ENCODE measurements at regions not wholly inside any gene's neighbourhood (a gene's known extent, or its start where the extent isn't known, plus 50 kb on each side); places are given as distances from the start of the nearest gene placed in this dataset.

DNA sequence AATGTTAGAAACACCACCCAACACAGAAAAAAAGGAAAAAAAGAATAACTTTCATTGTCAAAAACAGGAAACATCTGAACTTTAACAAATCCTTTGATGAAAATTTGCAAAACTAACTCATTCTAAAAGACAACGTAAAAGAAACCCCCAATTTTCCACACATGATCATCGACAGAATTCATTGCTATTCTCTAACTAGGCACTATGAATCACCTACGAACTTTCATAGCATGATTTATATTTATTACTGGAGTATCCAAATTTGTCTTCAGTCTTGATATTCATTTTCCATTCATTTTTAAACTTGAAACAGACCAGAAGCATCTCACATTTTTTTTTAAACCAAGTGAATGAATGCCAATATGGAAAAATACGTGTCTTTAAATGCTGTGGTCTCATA lies 514.6 kb downstream of the TLE4 start:
- DNase-seq: no peak

DNA sequence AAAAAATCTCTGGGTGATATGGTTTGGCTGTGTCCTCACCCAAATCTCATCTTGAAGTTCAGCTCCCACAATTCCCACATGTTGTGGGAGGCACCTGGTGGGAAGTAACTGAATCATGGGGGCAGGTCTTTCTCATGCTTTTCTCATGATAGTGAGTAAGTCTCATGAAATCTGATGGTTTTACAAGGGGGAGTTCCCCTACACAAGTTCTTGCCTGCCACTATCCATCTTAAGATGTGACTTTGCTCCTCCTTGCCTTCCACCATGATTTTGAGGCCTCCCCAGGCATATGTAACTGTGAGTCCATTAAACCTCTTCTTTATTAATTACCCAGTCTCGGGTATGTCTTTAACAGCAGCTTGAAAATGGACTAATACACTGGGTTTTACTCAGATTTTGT lies 513.9 kb downstream of the TLE4 start:
- DNase-seq: no peak

GRCh38 chr9:80082213-80082612 lies 510.4 kb downstream of the TLE4 start:
- no peak for DNase-seq

DNA sequence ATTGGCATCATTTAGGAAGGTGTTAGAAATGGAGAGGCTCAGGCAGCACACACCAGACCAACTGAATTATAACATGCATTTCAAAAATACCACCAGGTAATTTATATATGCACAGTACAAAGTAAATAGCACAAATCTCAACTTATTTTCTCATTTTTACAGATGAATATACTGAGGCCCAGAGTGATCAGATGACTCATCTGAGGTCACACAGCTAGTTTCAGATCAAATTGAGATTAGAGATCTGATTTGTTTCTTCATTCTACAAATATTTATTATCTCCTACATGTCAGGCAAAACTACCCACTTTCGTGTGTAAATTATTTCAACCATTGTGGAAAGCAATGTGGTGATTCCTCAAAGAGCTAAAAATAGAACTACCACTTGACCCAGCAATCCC lies 507.1 kb downstream of the TLE4 start:
- DNase-seq: no peak

DNA sequence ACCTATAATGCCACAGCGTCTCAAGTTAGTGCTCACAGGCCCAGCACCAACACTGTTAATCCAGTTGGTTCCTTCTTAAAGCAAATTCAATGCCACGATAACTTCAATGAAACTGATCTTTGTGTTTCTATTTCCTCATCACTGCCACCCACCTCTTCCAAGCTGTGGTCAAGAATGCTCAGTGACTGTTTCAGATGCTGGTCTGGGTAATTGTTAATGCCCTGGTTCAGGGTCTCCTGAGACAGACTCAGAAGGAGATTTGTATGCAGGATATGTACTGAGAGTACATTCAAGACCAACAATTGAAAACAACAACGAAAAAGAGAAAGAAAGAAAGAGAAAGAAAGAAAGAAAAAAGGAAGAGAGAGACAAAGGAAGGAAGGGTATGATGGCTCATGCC lies 505.3 kb downstream of the TLE4 start:
- DNase-seq: no peak

DNA sequence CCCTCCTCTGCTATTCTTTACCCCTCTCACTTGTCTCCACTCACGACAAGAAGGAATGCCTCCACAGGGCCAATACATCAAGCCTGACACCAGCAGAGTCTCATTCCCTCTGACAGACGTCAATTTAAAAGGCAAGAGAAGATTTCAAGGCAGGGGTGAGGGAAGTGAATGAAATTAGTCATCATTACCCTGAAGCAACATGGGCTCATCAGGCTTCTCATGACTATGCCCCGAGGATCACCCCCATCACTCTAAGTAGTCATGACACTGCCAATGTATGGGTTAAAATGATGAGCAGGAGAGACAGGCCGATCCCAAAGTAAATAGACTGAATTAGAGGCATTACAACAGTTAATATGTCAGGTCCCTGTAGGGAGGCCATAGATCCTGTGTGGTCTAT lies 504.4 kb downstream of the TLE4 start:
- no peak for DNase-seq

DNA sequence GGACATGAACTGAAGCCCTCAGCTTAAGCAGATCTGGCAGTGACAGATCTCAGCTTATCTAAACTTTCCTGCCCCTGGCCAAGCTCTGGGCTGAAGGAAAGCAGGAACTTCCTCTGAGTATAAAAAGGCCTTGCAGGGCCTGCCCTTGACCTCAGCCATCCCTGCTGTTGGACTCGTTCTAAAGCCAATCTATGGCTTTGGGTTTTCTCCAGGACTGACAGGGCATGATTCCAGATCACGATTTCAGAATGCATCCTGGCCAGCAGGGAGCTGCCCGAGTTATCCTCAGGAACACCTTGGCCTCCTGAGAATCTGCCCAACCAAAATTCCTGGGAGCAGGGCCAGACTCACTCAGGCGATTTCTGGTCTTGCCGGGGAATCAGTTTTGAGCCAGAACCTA lies 502.7 kb downstream of the TLE4 start:
- DNase-seq: no peak

DNA sequence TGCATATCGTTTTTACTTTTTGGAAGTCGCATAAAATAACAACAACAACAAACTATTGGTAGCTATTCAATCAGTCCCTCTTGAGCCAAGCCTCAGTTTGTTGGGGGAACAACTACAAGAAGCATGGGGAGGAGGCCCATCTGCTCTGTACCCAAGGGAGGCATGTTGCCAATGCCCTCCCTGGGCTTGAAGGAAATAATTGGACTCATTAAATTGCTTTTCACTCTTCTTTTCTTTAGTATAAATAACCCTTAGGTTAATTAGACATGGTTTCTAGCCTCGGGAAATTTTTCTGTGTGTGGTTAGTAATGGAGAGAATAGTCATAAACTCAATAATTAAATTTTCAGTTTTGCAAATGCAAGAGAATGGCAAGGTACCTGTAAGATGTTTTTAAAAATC lies 500.7 kb downstream of the TLE4 start:
- no peak for DNase-seq

- DNase-seq: no peak
Measured at GRCh38 chr9:80070071-80070742, 498.4 kb downstream of the TLE4 start.

- DNase-seq: no peak
Measured at GRCh38 chr9:80066931-80067330, 495.2 kb downstream of the TLE4 start.

DNA sequence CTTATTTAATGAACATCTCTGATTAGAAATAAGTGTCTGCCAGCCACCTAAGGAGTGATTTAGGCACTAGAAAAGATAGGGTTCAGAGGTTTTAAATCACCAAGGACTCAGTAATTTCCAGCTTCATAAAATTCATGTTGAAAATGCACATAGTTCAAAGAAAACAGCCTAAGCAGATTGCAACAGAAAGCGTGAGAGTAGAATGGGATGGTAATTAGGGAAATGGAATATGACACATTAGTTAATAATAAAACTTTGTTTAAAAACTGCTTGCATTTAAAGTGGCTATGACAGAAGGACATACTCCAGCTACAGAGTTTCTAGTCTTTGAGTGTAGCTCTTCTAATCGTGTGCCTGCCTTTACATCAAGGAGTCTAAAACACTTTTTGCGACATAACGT lies 490.8 kb downstream of the TLE4 start:
- no peak for DNase-seq

DNA sequence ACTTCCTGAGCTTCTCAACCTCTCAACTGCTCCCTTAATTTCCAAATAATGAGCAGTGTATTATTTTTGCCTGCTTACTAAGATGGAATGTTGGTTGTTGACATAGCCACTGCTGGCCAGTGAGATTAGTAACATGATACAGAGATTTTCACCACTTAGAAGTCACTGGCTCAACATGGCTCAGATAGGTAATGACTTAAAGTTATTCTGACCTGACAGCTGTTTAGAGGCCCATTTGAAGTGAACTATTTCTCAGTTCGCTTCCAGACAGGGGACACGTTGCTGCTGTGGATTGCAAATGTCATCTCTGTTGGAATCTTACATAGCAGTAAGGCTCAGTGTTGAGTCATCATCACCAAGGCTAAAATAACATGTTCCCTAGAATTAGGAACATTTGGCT lies 490.2 kb downstream of the TLE4 start:
- DNase-seq: no peak

DNA sequence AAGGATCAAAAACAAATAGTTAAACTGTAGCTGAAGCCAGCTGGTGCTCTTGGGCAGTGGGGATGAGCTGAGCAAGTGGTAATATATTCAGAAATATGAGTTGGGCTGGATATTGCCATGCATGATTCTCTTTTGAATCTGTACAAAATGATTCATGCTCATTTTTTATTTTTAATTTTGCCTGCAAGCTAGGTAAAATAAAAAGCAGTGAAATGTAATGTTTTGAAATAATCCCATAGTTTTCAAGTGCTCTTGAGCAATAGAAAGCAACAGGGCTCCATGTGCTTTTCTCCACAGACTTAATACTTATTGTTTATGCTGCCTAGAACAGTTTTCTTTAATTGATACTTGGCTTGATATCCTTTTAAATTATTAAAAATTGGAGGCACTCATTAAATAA lies 489.3 kb downstream of the TLE4 start:
- no peak for DNase-seq

- DNase-seq: no peak
Measured at GRCh38 chr9:80059979-80060378, 488.2 kb downstream of the TLE4 start.

- DNase-seq: no peak
Measured at GRCh38 chr9:80059191-80059590, 487.4 kb downstream of the TLE4 start.

DNA sequence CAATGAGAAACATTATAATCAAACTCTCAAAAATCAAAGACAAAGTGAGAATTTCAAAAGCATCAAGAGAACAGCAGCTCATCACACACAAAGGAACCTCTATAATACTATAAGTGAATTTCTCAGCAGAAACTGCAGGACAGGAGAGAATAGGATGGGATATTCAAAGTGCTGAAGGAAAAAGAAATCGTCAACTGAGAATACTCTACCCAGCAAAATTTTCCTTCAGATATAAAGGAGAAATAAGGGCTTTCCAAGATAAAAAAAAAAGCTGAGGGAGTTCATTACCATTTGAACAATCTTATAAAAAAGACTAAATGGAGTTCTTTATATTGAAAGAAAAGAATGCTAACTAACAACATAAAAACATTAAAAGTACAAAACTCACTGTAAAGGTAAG lies 481.1 kb downstream of the TLE4 start:
- no peak for DNase-seq

DNA sequence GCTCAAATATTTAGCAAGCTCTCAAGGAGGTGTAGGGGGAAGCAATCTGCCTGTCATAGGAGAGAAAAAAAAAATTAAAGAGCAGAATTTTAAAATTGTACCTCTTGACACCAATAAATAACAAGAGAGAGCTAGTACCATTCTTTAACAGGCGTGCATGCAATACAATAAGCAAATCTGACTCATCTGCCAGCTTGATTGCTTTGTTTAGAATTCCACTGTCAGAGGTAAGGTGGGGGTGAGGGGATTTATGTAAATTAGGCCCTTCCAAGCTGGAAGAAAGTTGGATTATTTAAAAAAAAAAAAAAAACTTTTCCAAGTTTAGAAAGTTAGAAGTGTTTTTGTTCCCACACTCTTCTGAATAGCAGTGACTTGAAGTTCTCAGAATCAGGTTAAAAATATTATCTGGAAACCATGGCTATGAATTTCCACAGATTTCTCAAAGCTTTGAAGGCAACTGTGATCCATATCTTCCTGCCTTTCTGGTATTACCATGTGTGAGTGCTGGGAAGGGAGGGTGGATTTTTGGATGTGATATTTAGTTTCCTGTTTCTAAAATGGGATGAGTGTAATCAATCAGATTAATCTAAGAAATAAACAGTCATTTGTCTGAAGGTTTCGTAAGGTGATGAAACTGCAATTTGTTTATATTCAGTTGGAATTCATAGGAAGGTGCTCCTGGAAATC lies 477.5 kb downstream of the TLE4 start:
- no peak for DNase-seq

DNA sequence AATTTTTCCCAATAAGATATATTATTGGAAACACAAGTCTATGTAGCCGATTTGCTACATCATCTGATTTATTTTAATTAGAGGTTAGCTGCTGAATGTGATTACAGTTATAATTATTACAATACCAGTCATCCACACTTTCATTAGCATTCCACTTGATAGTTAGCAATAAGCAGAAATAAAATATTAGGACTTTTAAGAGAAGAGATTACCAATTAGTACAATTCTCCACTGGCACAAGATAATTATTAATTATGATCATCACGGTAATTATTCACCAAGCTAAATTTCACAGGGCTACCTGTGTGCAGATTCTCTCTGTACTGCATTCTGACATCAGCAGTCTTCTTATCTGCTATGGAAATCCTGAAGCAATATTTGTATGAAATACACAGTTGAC lies 474.7 kb downstream of the TLE4 start:
- no peak for DNase-seq

- no peak for DNase-seq
Measured at GRCh38 chr9:80041821-80042220, 470.1 kb downstream of the TLE4 start.

GRCh38 chr9:80040457-80040856 lies 468.7 kb downstream of the TLE4 start:
- no peak for DNase-seq

- no peak for DNase-seq
Measured at GRCh38 chr9:80030801-80031200, 459.0 kb downstream of the TLE4 start.

- no peak for DNase-seq
Measured at GRCh38 chr9:80028501-80028900, 456.7 kb downstream of the TLE4 start.

DNA sequence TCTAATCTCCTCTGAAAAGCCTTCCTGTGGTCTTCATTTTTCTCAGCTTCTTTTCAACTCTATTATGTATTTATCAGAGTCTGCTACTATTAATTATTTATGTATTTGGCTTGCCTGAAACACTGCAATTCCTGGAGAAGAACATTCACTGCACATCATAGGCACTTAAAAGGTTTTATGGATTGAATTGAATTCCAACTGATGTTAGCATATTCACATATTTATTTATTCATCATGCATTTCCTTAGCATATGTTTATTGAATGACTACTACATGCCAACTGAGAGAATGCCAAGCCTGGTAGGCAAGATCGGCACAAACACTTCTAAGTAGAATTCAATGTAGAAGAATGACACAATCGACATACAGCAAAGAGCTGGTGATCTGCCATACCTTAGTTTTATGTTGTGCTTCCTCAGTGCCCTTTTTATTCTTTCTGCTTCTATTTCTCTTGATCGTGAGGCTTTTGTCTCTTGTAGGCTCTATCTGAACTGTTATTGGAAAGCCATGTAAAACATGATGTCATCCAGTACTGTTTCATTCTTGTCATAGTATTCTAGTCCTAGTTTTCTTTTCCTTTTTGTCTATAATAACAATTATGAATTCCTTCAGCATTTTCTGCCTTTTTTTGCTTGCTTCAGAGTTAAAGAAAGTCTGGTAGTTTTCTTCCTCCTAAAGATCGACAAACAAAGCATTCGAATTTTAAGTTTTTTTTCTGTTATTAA lies 454.2 kb downstream of the TLE4 start:
- DNase-seq: no peak

DNA sequence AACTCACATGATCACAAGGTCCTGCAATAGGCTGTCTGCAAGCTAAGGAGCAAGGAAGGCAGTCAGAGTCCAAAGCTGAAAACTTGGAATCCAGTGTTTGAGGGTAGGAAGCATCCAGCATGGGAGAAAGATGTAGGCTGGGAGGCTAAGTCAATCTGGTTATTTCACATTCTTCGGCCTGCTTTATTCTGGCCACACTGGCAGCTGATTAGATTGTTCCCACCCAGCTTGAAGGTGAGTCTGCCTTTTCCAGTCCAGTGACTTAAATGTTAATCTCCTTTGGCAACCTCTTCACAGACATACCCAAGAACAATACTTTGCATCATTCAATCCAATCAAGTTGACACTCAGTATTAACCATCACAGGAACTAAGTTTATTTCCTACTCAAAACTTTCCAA lies 453.4 kb downstream of the TLE4 start:
- no peak for DNase-seq

Data from activated effector memory CD4-positive, alpha-beta T cell treated with anti-CD3 and anti-CD28 coated beads, Interleukin-2, amount 50 U/mL, for 16 hours (primary cell).